Cardiac fibroblast (primary cell): ENCODE measurements at regions not wholly inside any gene's neighbourhood (a gene's known extent, or its start where the extent isn't known, plus 50 kb on each side); places are given as distances from the start of the nearest gene placed in this dataset.

ENCODE experiments used
- DNase-seq, 2 donors: peaks; one replicate each; pipeline versions ENCODE4 v3.0.0 to v3.0.0-alpha.2; 2010; ENCODE audit warnings: low read depth in 2 of 2
- H3K4me3 ChIP-seq, 2 donors: replicated peaks in 1 of 2; 1 replicate in 1 of 2; 2 replicates in 1 of 2; pipeline ENCODE4 v1.5.1; 2011; ENCODE audit warnings: low read depth in 2 of 2, low read length in 2 of 2, mild to moderate bottlenecking in 2 of 2, moderate library complexity in 1 of 2
- CTCF ChIP-seq: IDR thresholded peaks from one replicate; pipeline ENCODE4 v1.5.1; 2011; ENCODE audit warnings: low read depth, mild to moderate bottlenecking, low read length, inconsistent platforms

- no peak overlapping the region for H3K4me3 ChIP-seq
- peak; percentile 33 to 61 for DNase-seq
- TF ChIP-seq CTCF: no peak
Observed at GRCh38 chr4:64581422-64581821, 172.2 kb upstream of the TECRL start.

GRCh38 chr4:64564126-64564525 is 154.9 kb upstream of the TECRL start:
- no peak for DNase-seq
- no peak for TF ChIP-seq CTCF
- H3K4me3 ChIP-seq: no peak overlapping the region

GRCh38 chr4:64559571-64559970 is 150.3 kb upstream of the TECRL start:
- TF ChIP-seq CTCF: no peak
- no peak for DNase-seq
- no peak overlapping the region for H3K4me3 ChIP-seq

GRCh38 chr4:64551125-64551524 is 141.9 kb upstream of the TECRL start:
- H3K4me3 ChIP-seq: no peak overlapping the region
- no peak for DNase-seq
- no peak for TF ChIP-seq CTCF

GRCh38 chr4:64545593-64545992 is 136.3 kb upstream of the TECRL start:
- no peak overlapping the region for H3K4me3 ChIP-seq
- TF ChIP-seq CTCF: no peak
- no peak for DNase-seq

GRCh38 chr4:64539234-64539849 is 130.1 kb upstream of the TECRL start:
- DNase-seq: peak; percentile 74 to 77
- no peak overlapping the region for H3K4me3 ChIP-seq
- peak; percentile 78 for TF ChIP-seq CTCF

GRCh38 chr4:64538219-64538618 is 129.0 kb upstream of the TECRL start:
- peak; percentile 7 for TF ChIP-seq CTCF
- H3K4me3 ChIP-seq: no peak overlapping the region
- no peak for DNase-seq
